Thyroid gland (tissue), 4 donors: ENCODE measurements at regions not wholly inside any gene's neighbourhood (a gene's known extent, or its start where the extent isn't known, plus 50 kb on each side); places are given as distances from the start of the nearest gene placed in this dataset.

Experiments used
- POLR2A ChIP-seq, 2 donors: fragments of 450-650 bp; IDR thresholded peaks; one replicate each; pipeline ENCODE4 v1.6.1; 2017; ENCODE audit warnings: antibody characterized with exemption in 2 of 2, mild to moderate bottlenecking in 2 of 2, moderate library complexity in 1 of 2
- TF ChIP-seq, protein P1 (sequence below), 6 experiments: fragments of 200-600 bp in 3 of 6; fragments of 450-650 bp in 3 of 6; sonication (generic) in 3 of 6; IDR thresholded peaks; one replicate each; pipeline ENCODE4 v1.5.1; 2016 to 2019; ENCODE audit warnings: antibody characterized with exemption in 6 of 6, mild to moderate bottlenecking in 2 of 6, inconsistent platforms in 1 of 6, moderate library complexity in 1 of 6

DNA sequence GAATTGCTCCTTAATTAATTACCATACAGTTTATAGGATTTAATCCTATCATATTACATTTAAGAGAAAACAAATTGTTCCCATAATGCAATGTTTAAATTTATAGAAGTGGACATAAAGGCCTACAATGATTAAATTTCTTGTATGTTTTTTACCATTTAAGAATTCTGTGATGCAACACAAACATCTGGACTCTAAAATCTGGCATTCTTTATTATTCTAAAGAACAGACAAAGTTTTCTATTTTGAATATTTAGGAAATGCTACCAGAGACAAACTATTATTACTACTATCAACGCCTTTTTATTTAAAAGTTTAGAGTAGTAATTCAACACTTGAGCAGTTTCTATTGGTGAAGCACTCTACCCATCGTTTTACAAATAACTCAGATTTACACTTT, 535.1 kb downstream of the TMX3 start:
- TF ChIP-seq, protein P1, sequence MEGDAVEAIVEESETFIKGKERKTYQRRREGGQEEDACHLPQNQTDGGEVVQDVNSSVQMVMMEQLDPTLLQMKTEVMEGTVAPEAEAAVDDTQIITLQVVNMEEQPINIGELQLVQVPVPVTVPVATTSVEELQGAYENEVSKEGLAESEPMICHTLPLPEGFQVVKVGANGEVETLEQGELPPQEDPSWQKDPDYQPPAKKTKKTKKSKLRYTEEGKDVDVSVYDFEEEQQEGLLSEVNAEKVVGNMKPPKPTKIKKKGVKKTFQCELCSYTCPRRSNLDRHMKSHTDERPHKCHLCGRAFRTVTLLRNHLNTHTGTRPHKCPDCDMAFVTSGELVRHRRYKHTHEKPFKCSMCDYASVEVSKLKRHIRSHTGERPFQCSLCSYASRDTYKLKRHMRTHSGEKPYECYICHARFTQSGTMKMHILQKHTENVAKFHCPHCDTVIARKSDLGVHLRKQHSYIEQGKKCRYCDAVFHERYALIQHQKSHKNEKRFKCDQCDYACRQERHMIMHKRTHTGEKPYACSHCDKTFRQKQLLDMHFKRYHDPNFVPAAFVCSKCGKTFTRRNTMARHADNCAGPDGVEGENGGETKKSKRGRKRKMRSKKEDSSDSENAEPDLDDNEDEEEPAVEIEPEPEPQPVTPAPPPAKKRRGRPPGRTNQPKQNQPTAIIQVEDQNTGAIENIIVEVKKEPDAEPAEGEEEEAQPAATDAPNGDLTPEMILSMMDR (IDR thresholded peaks at IDR 0.05): no peak
- TF ChIP-seq POLR2A (IDR thresholded peaks at IDR 0.05): no peak
